HG03571 (cell line): ENCODE measurements at regions not wholly inside any gene's neighbourhood (a gene's known extent, or its start where the extent isn't known, plus 50 kb on each side); places are given as distances from the start of the nearest gene placed in this dataset.
"Not testable (repeated sequence)": the region's sequence is repeated elsewhere in the genome, so short reads cannot be mapped to it uniquely, and the experiment has no call there.

ENCODE experiments used
- ATAC-seq: cut with Tn5 transposase; IDR thresholded peaks from one replicate; pipeline ENCODE4 v1.9.1; 2021; ENCODE audit not compliant: unreplicated experiment

GRCh38 chr1:87980494-87980893 is 651.8 kb downstream of the LMO4 start:
- no peak for ATAC-seq

- ATAC-seq = no peak
These were observed 652.7 kb downstream of the LMO4 start for GRCh38 chr1:87981386-87981785.

- no peak for ATAC-seq
These were observed 653.1 kb downstream of the LMO4 start for GRCh38 chr1:87981810-87982209.

GRCh38 chr1:87983841-87984240 is 655.2 kb downstream of the LMO4 start:
- ATAC-seq = no peak

GRCh38 chr1:87985071-87985470 is 656.4 kb downstream of the LMO4 start:
- ATAC-seq = no peak

GRCh38 chr1:87986130-87986866 is 657.6 kb downstream of the LMO4 start:
- no peak for ATAC-seq

GRCh38 chr1:87989346-87989745 is 660.7 kb downstream of the LMO4 start:
- ATAC-seq = no peak

GRCh38 chr1:87992536-87992935 is 663.9 kb downstream of the LMO4 start:
- not testable (repeated sequence) for ATAC-seq

GRCh38 chr1:87993051-87993450 is 664.4 kb downstream of the LMO4 start:
- ATAC-seq = no peak

GRCh38 chr1:87999852-88000251 is 671.2 kb downstream of the LMO4 start:
- ATAC-seq = no peak

- ATAC-seq = no peak
These were observed 672.8 kb downstream of the LMO4 start for GRCh38 chr1:88001460-88001859.

- ATAC-seq = no peak
These were observed 674.6 kb downstream of the LMO4 start for GRCh38 chr1:88003255-88003654.

- no peak for ATAC-seq
These were observed 674.2 kb upstream of the PKN2 start for GRCh38 chr1:88009916-88010315.

- no peak for ATAC-seq
These were observed 670.6 kb upstream of the PKN2 start for GRCh38 chr1:88013485-88013884.

- ATAC-seq = no peak
These were observed 669.9 kb upstream of the PKN2 start for GRCh38 chr1:88014131-88014530.

GRCh38 chr1:88016947-88017346 is 667.1 kb upstream of the PKN2 start:
- ATAC-seq = no peak

GRCh38 chr1:88021529-88021928 is 662.5 kb upstream of the PKN2 start:
- ATAC-seq = no peak

- ATAC-seq = no peak
These were observed 661.6 kb upstream of the PKN2 start for GRCh38 chr1:88022516-88022915.

GRCh38 chr1:88029142-88029541 is 654.9 kb upstream of the PKN2 start:
- no peak for ATAC-seq

- ATAC-seq = no peak
These were observed 654.2 kb upstream of the PKN2 start for GRCh38 chr1:88029899-88030298.

GRCh38 chr1:88035578-88035977 is 648.5 kb upstream of the PKN2 start:
- no peak for ATAC-seq

- ATAC-seq = no peak
These were observed 647.6 kb upstream of the PKN2 start for GRCh38 chr1:88036345-88037014.

GRCh38 chr1:88039240-88039639 is 644.8 kb upstream of the PKN2 start:
- no peak for ATAC-seq
